HEK293 (cell line): ENCODE measurements at regions not wholly inside any gene's neighbourhood (a gene's known extent, or its start where the extent isn't known, plus 50 kb on each side); places are given as distances from the start of the nearest gene placed in this dataset.

Source experiments
- CTCF ChIP-seq: fragments of 450-650 bp; formaldehyde crosslinking; IDR thresholded peaks from 2 replicates; pipeline ENCODE4 v1.5.1; 2016; ENCODE audit warnings: missing biosample characterization, missing genetic modification characterization
- MEIS1 ChIP-seq: sonication (generic); formaldehyde crosslinking; IDR thresholded peaks from 2 replicates; pipeline ENCODE4 v1.8.1; 2022; ENCODE audit warnings: missing genetic modification reagents, mild to moderate bottlenecking, borderline replicate concordance
- RBAK ChIP-seq: fragments of 450-650 bp; formaldehyde crosslinking; IDR thresholded peaks from 2 replicates; pipeline ENCODE4 v1.5.1; 2016; ENCODE audit warnings: missing biosample characterization, missing genetic modification characterization
- REST ChIP-seq: fragments of 450-650 bp; formaldehyde crosslinking; IDR thresholded peaks from 2 replicates; pipeline ENCODE4 v1.5.1; 2016; ENCODE audit warnings: missing biosample characterization, missing genetic modification characterization
- ZNF184 ChIP-seq: fragments of 450-650 bp; IDR thresholded peaks from 2 replicates; pipeline ENCODE4 v1.5.1; 2018; ENCODE audit warnings: missing biosample characterization, mild to moderate bottlenecking, missing genetic modification characterization
- ZNF423 ChIP-seq: fragments of 450-650 bp; formaldehyde crosslinking; IDR thresholded peaks from 2 replicates; pipeline ENCODE4 v1.5.1; 2016; ENCODE audit warnings: missing biosample characterization, missing genetic modification characterization
- ZNF560 ChIP-seq: fragments of 450-650 bp; formaldehyde crosslinking; IDR thresholded peaks from 2 replicates; pipeline ENCODE4 v1.5.1; 2017; ENCODE audit warnings: missing biosample characterization, missing genetic modification characterization, borderline replicate concordance
- ZSCAN5A ChIP-seq: fragments of 450-650 bp; formaldehyde crosslinking; IDR thresholded peaks from 2 replicates; pipeline ENCODE4 v1.5.1; 2016; ENCODE audit warnings: missing biosample characterization, missing genetic modification characterization
- TF ChIP-seq, protein P1 (sequence below): fragments of 450-650 bp; formaldehyde crosslinking; optimal IDR thresholded peaks from 2 replicates; pipeline ENCODE3; 2016; ENCODE audit warnings: missing biosample characterization, mild to moderate bottlenecking, missing genetic modification characterization

DNA sequence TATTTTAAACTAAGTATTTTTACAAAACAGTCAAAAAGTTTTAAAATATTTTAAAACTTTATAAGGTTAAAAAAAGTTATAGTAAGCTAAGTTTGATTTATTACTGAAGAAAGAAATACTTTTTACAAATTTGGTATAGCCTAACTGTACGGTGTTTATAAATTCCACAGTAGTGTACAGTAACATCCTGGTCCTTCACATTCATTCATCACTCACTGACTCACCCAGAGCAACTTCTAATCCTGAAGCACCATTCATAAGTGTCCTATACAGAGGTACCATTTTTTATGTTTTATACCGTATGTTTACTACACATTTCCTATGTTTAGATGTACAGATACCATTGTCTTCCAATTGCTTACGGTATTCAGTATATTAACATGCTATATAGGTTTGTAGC, 170.0 kb downstream of the KLHL28 start:
- TF ChIP-seq CTCF (tag by site-specific recombination) (no peak), MEIS1 (CRISPR knock-in tag) (no peak), ZNF184 (tag by site-specific recombination) (no peak), REST (tag by site-specific recombination) (no peak), ZNF560 (no peak), ZSCAN5A (tag by site-specific recombination) (no peak), RBAK (no peak), ZNF423 (tag by site-specific recombination) (no peak)
- TF ChIP-seq, protein P1, sequence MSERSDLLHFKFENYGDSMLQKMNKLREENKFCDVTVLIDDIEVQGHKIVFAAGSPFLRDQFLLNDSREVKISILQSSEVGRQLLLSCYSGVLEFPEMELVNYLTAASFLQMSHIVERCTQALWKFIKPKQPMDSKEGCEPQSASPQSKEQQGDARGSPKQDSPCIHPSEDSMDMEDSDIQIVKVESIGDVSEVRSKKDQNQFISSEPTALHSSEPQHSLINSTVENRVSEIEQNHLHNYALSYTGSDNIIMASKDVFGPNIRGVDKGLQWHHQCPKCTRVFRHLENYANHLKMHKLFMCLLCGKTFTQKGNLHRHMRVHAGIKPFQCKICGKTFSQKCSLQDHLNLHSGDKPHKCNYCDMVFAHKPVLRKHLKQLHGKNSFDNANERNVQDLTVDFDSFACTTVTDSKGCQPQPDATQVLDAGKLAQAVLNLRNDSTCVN (tag by site-specific recombination), result no peak
